Coronary artery (tissue), 2 donors: ENCODE measurements at regions not wholly inside any gene's neighbourhood (a gene's known extent, or its start where the extent isn't known, plus 50 kb on each side); places are given as distances from the start of the nearest gene placed in this dataset.
"Not testable (repeated sequence)": the region's sequence is repeated elsewhere in the genome, so short reads cannot be mapped to it uniquely, and the experiment has no call there.

ENCODE experiments used
- DNase-seq: peaks from one replicate; pipeline ENCODE4 v3.0.0-alpha.2; 2017; ENCODE audit warnings: low spot score
- H3K27ac ChIP-seq, 2 donors: fragments of 200-600 bp; sonication (generic); one replicate each; pipeline ENCODE4 v1.5.1; 2016 to 2019
- H3K4me3 ChIP-seq: fragments of 200-600 bp; sonication (generic); 2 replicates; pipeline ENCODE4 v1.5.1; 2016; ENCODE audit warnings: mild to moderate bottlenecking, moderate library complexity
- TF ChIP-seq, protein P1 (sequence below): fragments of 200-600 bp; sonication (generic); IDR thresholded peaks from one replicate; pipeline ENCODE4 v1.5.1; 2019; ENCODE audit warnings: antibody characterized with exemption

DNA sequence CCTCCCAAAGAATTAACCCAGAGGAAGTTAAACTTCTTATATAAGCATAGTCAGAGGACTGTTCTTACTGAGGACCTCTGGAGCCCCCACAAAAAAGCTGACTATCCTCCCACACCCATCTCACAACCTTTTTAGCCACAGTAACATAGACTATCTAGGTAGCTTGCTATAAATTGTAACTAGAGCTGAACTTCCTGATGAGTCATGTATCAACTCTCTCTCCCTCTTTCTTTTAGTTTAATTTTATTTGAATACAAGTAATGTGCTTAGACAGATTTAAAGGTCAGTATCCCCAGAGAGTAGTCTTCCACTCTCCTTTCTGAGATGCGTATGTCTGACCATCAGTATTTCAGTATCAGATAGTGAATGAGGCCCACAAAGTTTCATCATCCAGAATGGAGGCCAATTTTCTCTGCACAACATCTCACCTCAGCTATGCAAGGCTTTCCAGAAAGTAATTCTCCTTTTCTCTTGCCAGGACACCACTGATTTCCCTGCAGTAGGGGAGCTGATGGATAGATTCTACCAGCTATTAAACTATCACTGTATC lies 104.0 kb upstream of the MYRIP start:
- TF ChIP-seq, protein P1, sequence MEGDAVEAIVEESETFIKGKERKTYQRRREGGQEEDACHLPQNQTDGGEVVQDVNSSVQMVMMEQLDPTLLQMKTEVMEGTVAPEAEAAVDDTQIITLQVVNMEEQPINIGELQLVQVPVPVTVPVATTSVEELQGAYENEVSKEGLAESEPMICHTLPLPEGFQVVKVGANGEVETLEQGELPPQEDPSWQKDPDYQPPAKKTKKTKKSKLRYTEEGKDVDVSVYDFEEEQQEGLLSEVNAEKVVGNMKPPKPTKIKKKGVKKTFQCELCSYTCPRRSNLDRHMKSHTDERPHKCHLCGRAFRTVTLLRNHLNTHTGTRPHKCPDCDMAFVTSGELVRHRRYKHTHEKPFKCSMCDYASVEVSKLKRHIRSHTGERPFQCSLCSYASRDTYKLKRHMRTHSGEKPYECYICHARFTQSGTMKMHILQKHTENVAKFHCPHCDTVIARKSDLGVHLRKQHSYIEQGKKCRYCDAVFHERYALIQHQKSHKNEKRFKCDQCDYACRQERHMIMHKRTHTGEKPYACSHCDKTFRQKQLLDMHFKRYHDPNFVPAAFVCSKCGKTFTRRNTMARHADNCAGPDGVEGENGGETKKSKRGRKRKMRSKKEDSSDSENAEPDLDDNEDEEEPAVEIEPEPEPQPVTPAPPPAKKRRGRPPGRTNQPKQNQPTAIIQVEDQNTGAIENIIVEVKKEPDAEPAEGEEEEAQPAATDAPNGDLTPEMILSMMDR: no peak
- H3K27ac ChIP-seq: no peak overlapping the region
- DNase-seq: no peak
- H3K4me3 ChIP-seq: no peak overlapping the region

DNA sequence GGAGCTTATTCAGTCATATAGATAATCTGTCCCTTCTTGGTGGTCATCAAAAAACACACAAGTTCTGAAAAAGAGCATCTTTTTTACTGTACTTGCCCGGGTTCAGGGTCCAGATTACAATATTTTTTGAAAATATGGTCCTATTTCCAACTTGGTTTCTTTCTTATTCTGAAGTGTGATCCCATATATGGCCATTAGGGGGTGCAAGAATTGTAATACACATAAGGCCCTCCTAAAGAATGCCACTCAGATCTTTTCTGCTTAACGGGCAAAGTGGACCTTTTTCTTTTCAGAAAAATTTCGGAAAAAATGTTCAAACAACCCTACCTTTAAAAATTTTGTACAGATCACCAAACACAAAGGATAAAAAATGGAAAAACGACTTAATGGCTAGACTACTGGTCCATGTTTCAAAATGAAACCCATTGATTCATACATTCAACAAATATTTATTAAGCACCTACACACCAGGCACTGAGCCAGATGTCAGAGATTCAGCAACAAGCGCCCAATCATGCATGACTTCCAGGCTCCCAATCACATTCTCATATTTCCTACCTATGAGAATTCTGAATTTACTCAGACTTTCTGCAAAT lies 102.0 kb upstream of the MYRIP start:
- no peak overlapping the region for H3K4me3 ChIP-seq
- DNase-seq: no peak
- no peak overlapping the region for H3K27ac ChIP-seq
- TF ChIP-seq, protein P1: peak; percentile 21

DNA sequence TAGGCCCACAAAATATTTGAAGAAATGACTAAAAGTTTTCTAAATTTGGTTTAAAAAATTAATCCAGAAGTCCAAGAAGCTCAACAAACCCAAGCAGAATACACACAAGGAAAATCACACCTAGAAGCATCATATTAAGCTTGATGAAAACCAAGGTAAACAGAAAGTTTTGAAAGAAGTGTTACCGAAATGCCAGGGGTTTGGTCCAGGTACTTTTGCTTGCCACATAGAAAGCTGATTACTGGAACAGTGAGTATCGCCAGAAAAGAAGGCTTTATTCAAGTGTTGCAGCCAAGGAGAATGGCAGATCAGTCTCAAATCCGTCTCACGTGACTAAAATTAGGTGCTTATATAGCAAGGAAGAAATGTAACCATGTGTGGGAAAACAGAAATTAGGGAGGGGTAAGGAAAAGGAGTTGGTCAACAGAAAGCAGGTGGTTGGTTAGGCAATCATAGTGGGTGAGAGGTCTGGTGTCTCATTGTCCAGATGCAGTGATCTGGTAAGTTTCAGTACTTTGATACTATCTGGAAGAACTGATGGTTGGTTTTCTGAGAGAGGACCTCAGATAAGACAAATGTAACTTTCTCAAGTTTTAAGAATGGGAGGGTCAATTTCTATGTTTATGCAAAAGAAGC lies 96.9 kb upstream of the MYRIP start:
- TF ChIP-seq, protein P1: no peak
- Histone ChIP-seq H3K27ac (no peak overlapping the region), H3K4me3 (no peak overlapping the region)
- DNase-seq: no peak

DNA sequence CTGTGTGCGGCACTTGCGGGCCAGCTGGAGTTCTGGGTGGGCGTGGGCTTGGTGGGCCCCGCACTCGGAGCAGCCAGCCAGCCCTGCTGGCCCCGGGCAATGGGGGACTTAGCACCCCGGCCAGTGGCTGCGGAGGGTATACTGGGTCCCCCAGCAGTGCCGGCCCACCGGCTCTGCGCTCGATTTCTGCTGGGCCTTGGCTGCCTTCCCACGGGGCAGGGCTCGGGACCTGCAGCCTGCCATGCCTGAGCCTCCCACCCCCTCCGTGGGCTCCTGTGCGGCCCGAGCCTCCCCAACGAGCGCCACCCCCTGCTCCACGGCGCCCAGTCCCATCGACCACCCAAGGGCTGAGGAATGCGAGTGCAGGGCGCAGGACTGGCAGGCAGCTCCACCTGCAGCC lies 96.1 kb upstream of the MYRIP start:
- not testable (repeated sequence) for H3K27ac ChIP-seq, H3K4me3 ChIP-seq, DNase-seq

DNA sequence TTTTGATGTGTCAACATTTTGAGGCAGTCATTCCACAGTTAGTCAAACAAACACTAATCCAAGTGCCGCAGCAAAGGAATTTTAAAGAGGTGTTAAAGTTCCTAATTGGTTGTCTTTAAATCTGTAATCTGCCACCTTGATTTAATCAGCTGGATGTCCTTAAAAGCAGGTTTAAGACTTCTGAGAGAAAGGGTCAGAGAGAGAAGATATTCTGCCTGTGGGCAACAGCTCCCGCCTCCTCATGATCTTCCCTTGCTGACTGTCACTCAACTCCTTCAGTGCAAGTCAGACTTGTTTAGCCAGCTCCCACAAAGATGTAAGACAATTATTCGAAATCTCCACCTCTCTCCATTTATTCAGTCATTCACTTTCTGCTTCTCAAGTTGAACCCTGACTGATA lies 92.6 kb upstream of the MYRIP start:
- no peak for DNase-seq
- Histone ChIP-seq H3K4me3 (no peak overlapping the region), H3K27ac (no peak overlapping the region)
- TF ChIP-seq, protein P1: no peak

DNA sequence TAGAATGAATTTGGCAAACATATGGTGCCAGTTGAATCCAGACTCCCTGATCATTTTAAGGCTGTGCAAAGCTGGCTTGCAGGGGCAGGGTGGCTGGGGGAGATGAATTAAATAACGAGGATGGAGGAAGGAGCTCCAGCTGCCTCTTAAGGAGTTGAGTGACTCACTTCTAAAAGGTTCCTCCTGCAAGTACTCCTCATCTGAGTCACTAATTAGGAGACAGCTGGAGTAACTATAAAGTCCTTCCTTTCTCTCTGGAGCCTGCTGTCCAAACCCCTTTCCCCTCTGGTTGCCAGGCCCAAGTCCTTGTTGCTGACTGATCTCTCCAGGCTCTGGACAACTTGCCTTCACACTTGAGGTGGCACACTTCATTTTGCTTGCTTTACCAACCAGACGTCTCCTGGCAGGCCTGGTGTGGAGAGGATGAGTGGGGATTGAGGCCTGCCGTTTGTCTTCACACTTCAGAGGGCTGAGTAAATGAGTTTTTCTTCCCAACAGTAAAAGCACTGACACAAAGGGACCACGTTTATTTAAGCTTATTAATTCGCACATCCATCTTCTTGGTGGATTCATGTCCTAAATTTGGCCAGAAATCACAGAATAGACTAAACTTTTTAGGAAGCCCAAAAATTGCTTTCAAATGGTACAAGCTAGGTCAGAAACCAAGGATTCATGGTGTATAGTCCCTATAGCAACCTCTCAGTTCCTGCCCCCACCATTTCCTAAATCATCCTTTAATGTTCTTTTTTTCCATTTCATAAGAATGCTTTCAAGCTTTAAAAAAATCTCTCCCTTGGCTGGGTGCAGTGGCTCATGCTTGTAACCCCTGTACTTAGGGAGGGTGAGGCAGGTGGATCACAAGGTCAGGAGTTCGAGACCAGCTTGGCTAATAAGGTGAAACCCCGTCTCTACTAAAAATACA lies 90.5 kb upstream of the MYRIP start:
- H3K27ac ChIP-seq: no peak overlapping the region

DNA sequence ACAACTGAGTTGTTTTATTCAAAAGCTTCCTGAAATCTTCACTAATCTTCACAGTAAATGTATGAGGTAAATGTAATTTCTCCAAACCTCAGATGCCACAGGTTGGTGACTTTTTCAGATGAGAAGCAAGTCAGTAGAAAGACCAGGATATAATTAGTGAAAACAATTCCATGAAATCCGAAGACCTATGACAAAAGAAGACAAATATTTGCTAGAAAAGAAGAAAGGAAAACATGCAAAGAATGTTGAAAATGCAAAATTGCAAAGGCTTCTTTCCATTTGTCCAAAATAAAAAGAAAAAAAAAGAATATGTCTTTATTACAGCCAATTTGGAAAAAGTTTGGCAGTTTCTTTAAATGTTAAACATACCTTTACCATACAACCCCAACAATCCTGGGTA lies 88.3 kb upstream of the MYRIP start:
- no peak overlapping the region for H3K27ac ChIP-seq
- no peak for DNase-seq
- no peak overlapping the region for H3K4me3 ChIP-seq
- TF ChIP-seq, protein P1: no peak

More for the DNA sequence above, 90.5 kb upstream of the MYRIP start:
- TF ChIP-seq, protein P1: no peak
- DNase-seq: no peak
- no peak overlapping the region for H3K4me3 ChIP-seq
